ENCODE measurements at regions not wholly inside any gene's neighbourhood (a gene's known extent, or its start where the extent isn't known, plus 50 kb on each side); places are given as distances from the start of the nearest gene placed in this dataset.

GRCh38 chr5:90171466-90171865, 238.1 kb downstream of the CETN3 start:
- Histone ChIP-seq H3K4me3 (ENCODE audit: low read depth, low read length) (no peak overlapping the region), H3K27ac (ENCODE audit: low read depth, low read length) (no peak overlapping the region), H3K9me3 (ENCODE audit: control insufficient read depth, insufficient read depth, low read length) (no peaks in the 10 kb centered on the region), H3K27me3 (ENCODE audit: control insufficient read depth, insufficient read depth, low read length) (no peaks in the 10 kb centered on the region)
- ChIA-PET CTCF (no interaction called here), POLR2A (no interaction called here)
- no peak for TF ChIP-seq CTCF (IDR thresholded peaks at IDR 0.05; ENCODE audit: low read depth, low read length)
- no peak for DNase-seq (ENCODE audit: low read depth, low spot score)

DNA sequence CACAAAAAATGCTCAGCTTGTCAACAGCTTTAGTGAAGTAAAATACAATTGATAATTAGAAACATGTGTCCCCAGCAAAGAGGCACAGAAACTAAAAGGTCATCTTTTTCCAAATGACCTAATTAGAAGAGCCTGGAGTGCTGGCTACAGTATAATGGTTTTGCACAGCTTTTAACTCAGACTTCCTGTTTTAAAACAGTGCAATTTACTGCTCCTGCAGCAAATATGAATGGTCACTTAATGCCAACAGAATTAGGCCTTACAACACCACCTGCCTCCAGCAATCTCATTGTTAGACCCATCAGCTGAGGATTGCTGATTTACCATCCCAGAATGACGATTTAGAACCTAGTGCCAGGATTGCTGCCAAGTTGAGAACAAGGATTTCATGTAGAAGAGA, 239.3 kb downstream of the CETN3 start:
- ChIA-PET CTCF (no interaction called here), POLR2A (no interaction called here)
- Histone ChIP-seq H3K4me3 (ENCODE audit: low read depth, low read length) (no peak overlapping the region), H3K27ac (ENCODE audit: low read depth, low read length) (no peak overlapping the region), H3K9me3 (ENCODE audit: control insufficient read depth, insufficient read depth, low read length) (no peaks in the 10 kb centered on the region), H3K27me3 (ENCODE audit: control insufficient read depth, insufficient read depth, low read length) (no peaks in the 10 kb centered on the region)
- DNase-seq (ENCODE audit: low read depth, low spot score), result no peak
- TF ChIP-seq CTCF (IDR thresholded peaks at IDR 0.05; ENCODE audit: low read depth, low read length), result no peak

DNA sequence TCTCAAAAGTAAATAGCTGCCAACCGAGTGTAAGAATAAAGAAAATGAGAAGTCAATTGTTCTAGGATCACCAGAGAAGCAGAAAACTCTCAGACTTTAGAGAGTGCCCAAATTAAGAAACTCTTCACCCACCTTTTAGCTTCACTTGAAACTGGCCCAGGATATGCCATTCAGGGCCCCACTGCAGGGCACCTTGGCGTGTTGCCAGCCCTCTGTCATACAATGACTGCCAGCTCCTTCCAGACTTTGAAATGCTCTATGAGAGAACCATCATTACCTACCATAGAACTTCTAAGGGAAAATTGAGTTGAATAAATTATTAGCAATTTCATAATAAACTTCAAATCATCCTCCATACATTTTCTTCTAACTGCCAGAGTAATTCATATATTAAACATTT, 240.5 kb downstream of the CETN3 start:
- Histone ChIP-seq H3K27ac (ENCODE audit: low read depth, low read length) (no peak overlapping the region), H3K27me3 (ENCODE audit: control insufficient read depth, insufficient read depth, low read length) (no peaks in the 10 kb centered on the region), H3K9me3 (ENCODE audit: control insufficient read depth, insufficient read depth, low read length) (no peaks in the 10 kb centered on the region), H3K4me3 (ENCODE audit: low read depth, low read length) (no peak overlapping the region)
- CTCF ChIA-PET, result interaction anchor here (1.4 kb wide), 1 partner anchor 1441 kb away, joined by 3 read pairs; no protein-coding TSS in a partner anchor
- POLR2A ChIA-PET, result no interaction called here
- TF ChIP-seq CTCF (IDR thresholded peaks at IDR 0.05; ENCODE audit: low read depth, low read length), result no peak
- DNase-seq (ENCODE audit: low read depth, low spot score), result no peak

DNA sequence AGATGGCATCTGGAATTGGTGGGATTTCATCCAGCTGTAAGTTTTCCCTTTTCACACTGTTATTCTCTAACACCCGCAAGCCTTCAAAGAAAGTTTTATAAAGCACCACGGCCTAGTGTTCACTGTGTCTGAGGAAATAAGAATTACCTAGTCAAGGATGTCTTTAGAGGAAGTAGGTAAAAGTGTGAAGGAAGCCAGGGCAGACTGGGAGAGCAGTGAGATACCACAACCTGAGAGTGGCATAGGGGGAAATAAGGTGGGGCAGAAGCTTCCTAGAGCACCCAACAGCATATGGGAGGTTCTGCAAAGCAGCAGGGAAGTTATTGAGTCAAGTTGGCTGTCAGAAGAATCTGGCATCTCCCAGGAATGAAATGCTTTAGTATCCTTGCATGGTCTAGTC, 241.2 kb downstream of the CETN3 start:
- Histone ChIP-seq H3K4me3 (ENCODE audit: low read depth, low read length) (no peak overlapping the region), H3K27me3 (ENCODE audit: control insufficient read depth, insufficient read depth, low read length) (no peaks in the 10 kb centered on the region), H3K27ac (ENCODE audit: low read depth, low read length) (no peak overlapping the region), H3K9me3 (ENCODE audit: control insufficient read depth, insufficient read depth, low read length) (no peaks in the 10 kb centered on the region)
- ChIA-PET POLR2A (no interaction called here), CTCF (interaction anchor here (1.4 kb wide), 1 partner anchor 1440 kb away, joined by 3 read pairs; no protein-coding TSS in a partner anchor)
- no peak for TF ChIP-seq CTCF (IDR thresholded peaks at IDR 0.05; ENCODE audit: low read depth, low read length)
- DNase-seq (ENCODE audit: low read depth, low spot score), result no peak

DNA sequence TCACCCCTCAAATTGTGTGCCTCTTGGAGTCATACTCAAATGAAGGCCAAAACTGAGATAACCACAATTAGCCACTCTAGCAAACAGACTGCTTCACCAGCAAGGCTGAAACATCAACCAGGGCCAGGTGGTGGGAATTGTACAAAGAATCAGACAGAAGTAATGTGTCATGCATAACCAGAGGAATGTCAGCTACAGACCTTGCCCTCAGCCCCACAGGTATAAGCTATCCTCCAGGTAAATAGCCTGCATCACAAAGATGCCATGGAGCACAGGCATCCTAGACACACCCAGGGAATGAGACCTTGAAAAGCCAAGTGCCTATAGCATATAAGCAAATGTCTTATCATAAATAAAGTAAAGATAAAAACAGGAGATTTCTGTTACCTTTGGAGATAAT, 242.7 kb downstream of the CETN3 start:
- no peaks in the 10 kb centered on the region for H3K27me3 ChIP-seq (ENCODE audit: control insufficient read depth, insufficient read depth, low read length)
- CTCF ChIA-PET, result no interaction called here
- TF ChIP-seq CTCF (IDR thresholded peaks at IDR 0.05; ENCODE audit: low read depth, low read length), result no peak
- DNase-seq (ENCODE audit: low read depth, low spot score), result no peak
- H3K9me3 ChIP-seq (ENCODE audit: control insufficient read depth, insufficient read depth, low read length), result no peaks in the 10 kb centered on the region
- POLR2A ChIA-PET, result no interaction called here
- no peak overlapping the region for H3K27ac ChIP-seq (ENCODE audit: low read depth, low read length)
- H3K4me3 ChIP-seq (ENCODE audit: low read depth, low read length), result no peak overlapping the region

Measured in AG04450 (cell line).